GM12878 (cell line): ENCODE measurements at regions not wholly inside any gene's neighbourhood (a gene's known extent, or its start where the extent isn't known, plus 50 kb on each side); places are given as distances from the start of the nearest gene placed in this dataset.

Experiments
- ATAC-seq: fragments of 200-7000 bp; cut with Tn5 transposase; 3 replicates; pipeline ENCODE4 v1.9.1; 2020; ENCODE audit warnings: mild to moderate bottlenecking, moderate library complexity
- BruUV-seq: library from RNA; stranded (reverse); fragments of 400-500 nt; replicated peaks from 2 replicates; lab custom pipeline; 2021; lab: Mats Ljungman, UMichigan
- CTCF ChIA-PET: fragments of 300-600 bp; sonication (Branson Sonifier 250); formaldehyde crosslinking; extraction: SDS; loops from one replicate; lab custom pipeline; 2021; ENCODE audit warnings: inconsistent platforms; lab: Yijun Ruan, JAX
- POLR2A ChIA-PET: fragments of 350-600 bp; formaldehyde crosslinking; extraction: SDS; loops from one replicate; lab custom pipeline; 2021; ENCODE audit warnings: inconsistent platforms; lab: Charles Lee
- RAD21 ChIA-PET: fragments of 300-600 bp; sonication (Branson Sonifier 250); formaldehyde crosslinking; loops from one replicate; lab custom pipeline; 2023; ENCODE audit warnings: antibody characterized with exemption; ENCODE audit not compliant: unreplicated experiment; lab: Charles Lee
- SMC1A ChIA-PET: fragments of 300-600 bp; sonication (Branson Sonifier 250); formaldehyde crosslinking; loops from one replicate; lab custom pipeline; 2023; ENCODE audit not compliant: unreplicated experiment, uncharacterized antibody; lab: Charles Lee
- DNase-seq: peaks from one replicate; pipeline ENCODE4 v3.0.0-alpha.2; 2011; ENCODE audit warnings: low read depth, low spot score
- FAIRE-seq: peaks from 3 replicates; lab custom pipeline; 2011; peaks lifted over from hg19 to GRCh38; lab: Jason Lieb, UNC
- H2AFZ ChIP-seq: 2 replicates; pipeline ENCODE4 v1.6.0; 2011; ENCODE audit warnings: low read depth, low read length, control low read depth; ENCODE audit not compliant: control insufficient read depth
- H3K27ac ChIP-seq: 2 replicates; pipeline ENCODE4 v1.5.1; 2011; ENCODE audit warnings: control low read depth; ENCODE audit not compliant: control insufficient read depth, insufficient read depth
- H3K27me3 ChIP-seq, 2 experiments: replicated peaks in 1 of 2; 2 replicates each; pipeline versions ENCODE4 v1.6.0 to v1.6.1; 2011; ENCODE audit warnings: low read length in 1 of 2; ENCODE audit not compliant: control insufficient read depth in 2 of 2, insufficient read depth in 2 of 2
- H3K36me3 ChIP-seq, 2 experiments: 2 replicates each; pipeline ENCODE4 v1.5.1; 2011; ENCODE audit warnings: low read length in 1 of 2; ENCODE audit not compliant: control insufficient read depth in 2 of 2, insufficient read depth in 2 of 2
- H3K4me1 ChIP-seq: 2 replicates; pipeline ENCODE4 v1.6.1; 2011; ENCODE audit warnings: mild to moderate bottlenecking, low read length, moderate library complexity, mixed read lengths; ENCODE audit not compliant: control insufficient read depth, insufficient read depth
- H3K4me2 ChIP-seq: 2 replicates; pipeline ENCODE4 v1.6.0; 2011; ENCODE audit warnings: control low read depth; ENCODE audit not compliant: control insufficient read depth, insufficient read depth
- H3K4me3 ChIP-seq: fragments of 200-600 bp; sonication (generic); 2 replicates; pipeline ENCODE4 v1.5.1; 2016
- H3K79me2 ChIP-seq: 2 replicates; pipeline ENCODE4 v1.6.0; 2011; ENCODE audit warnings: low read length; ENCODE audit not compliant: control insufficient read depth, insufficient read depth
- H3K9ac ChIP-seq: 2 replicates; pipeline ENCODE4 v1.8.0; 2011; ENCODE audit warnings: low read length, control low read depth, mixed read lengths; ENCODE audit not compliant: control insufficient read depth, insufficient read depth
- H3K9me3 ChIP-seq: replicated peaks from 3 replicates; pipeline ENCODE4 v1.5.1; 2011; ENCODE audit warnings: mild to moderate bottlenecking, low read length; ENCODE audit not compliant: control insufficient read depth, insufficient read depth
- H4K20me1 ChIP-seq: 2 replicates; pipeline ENCODE4 v1.6.0; 2011; ENCODE audit not compliant: control insufficient read depth, insufficient read depth
- FOXK2 ChIP-seq: fragments of 450-650 bp; IDR thresholded peaks from 2 replicates; pipeline ENCODE4 v1.6.1; 2017; ENCODE audit warnings: mild to moderate bottlenecking, moderate library complexity
- IKZF2 ChIP-seq, 2 experiments: fragments of 450-650 bp; IDR thresholded peaks; 2 replicates each; pipeline ENCODE4 v1.6.1; 2017; ENCODE audit warnings: mild to moderate bottlenecking in 2 of 2, moderate library complexity in 2 of 2
- MTA3 ChIP-seq: IDR thresholded peaks from 2 replicates; pipeline ENCODE4 v1.6.1; 2012; ENCODE audit warnings: low read length, inconsistent platforms, borderline replicate concordance
- SMARCA5 ChIP-seq: fragments of 450-650 bp; IDR thresholded peaks from 2 replicates; pipeline ENCODE4 v1.6.1; 2017; ENCODE audit warnings: mild to moderate bottlenecking
- WGBS: methylation state at CpG from one replicate; pipeline ENCODE4 v1.1.6; 2016; ENCODE audit warnings: low lambda C conversion rate; ENCODE audit not compliant: insufficient replicate concordance, insufficient coverage; ENCODE audit errors: missing lambda C conversion rate; 5-methylcytosine and 5-hydroxymethylcytosine counted together
- in situ Hi-C: fragments of 300-500 bp; cut with MboI; formaldehyde crosslinking; loops from 9 replicates; pipeline ENCODE4 v1.14.3; 2018; ENCODE audit warnings: mixed read lengths
- intact Hi-C: fragments of 100-400 bp; cut with micrococcal nuclease; formaldehyde crosslinking; loops from one replicate; pipeline ENCODE4 v1.14.2; 2022; ENCODE audit not compliant: unreplicated experiment
- TF ChIP-seq, protein P1 (sequence below): fragments of 450-650 bp; formaldehyde crosslinking; IDR thresholded peaks from 2 replicates; pipeline ENCODE4 v1.5.0; 2022; ENCODE audit warnings: mild to moderate bottlenecking, missing genetic modification characterization

DNA sequence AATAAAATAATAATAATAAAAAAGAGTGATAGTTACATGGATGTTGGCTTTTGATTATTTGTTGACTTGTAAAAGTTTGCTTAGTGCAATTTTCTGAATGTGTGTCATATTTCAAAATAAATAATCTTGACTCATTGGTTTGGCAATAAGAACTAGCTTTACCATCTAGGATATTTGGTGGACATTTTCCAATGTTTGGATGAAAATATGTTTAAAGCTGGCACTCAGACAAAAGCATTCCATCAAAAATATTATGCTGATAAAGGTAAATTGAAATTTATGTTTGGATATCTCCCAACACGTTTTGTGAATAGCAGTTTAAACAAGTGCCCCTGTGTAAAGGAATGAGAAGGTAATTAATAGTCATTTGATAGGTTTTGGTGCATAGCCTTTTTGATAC is 62.5 kb upstream of the KCNMA1 start:
- H3K4me1 ChIP-seq: peaks cover 5% of the 10 kb centered on the region
- TF ChIP-seq SMARCA5: no peak
- TF ChIP-seq IKZF2 (IDR thresholded peaks at IDR 0.05): no peak
- no peak for TF ChIP-seq MTA3
- TF ChIP-seq FOXK2: no peak
- TF ChIP-seq, protein P1, sequence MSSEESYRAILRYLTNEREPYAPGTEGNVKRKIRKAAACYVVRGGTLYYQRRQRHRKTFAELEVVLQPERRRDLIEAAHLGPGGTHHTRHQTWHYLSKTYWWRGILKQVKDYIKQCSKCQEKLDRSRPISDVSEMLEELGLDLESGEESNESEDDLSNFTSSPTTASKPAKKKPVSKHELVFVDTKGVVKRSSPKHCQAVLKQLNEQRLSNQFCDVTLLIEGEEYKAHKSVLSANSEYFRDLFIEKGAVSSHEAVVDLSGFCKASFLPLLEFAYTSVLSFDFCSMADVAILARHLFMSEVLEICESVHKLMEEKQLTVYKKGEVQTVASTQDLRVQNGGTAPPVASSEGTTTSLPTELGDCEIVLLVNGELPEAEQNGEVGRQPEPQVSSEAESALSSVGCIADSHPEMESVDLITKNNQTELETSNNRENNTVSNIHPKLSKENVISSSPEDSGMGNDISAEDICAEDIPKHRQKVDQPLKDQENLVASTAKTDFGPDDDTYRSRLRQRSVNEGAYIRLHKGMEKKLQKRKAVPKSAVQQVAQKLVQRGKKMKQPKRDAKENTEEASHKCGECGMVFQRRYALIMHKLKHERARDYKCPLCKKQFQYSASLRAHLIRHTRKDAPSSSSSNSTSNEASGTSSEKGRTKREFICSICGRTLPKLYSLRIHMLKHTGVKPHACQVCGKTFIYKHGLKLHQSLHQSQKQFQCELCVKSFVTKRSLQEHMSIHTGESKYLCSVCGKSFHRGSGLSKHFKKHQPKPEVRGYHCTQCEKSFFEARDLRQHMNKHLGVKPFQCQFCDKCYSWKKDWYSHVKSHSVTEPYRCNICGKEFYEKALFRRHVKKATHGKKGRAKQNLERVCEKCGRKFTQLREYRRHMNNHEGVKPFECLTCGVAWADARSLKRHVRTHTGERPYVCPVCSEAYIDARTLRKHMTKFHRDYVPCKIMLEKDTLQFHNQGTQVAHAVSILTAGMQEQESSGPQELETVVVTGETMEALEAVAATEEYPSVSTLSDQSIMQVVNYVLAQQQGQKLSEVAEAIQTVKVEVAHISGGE (CRISPR knock-in tag): no peak
- TF ChIP-seq, all 136 proteins: peak for 0
- POLR2A ChIA-PET: interaction anchor here (0.6 to 2.2 kb wide), 6 partner anchors 9 to 57 kb away, joined by 3 to 8 read pairs (median 4); no protein-coding TSS in a partner anchor
- no peak for DNase-seq
- in situ Hi-C loops: no loop called here
- Histone ChIP-seq H3K79me2 (no peaks in the 10 kb centered on the region), H3K27me3 (no peaks in the 10 kb centered on the region), H3K36me3 (peaks cover 0 to 2% of the 10 kb centered on the region in 2 experiments; a peak in 2 of 4 replicates), H2AFZ (no peak overlapping the region), H3K4me2 (no peak overlapping the region), H3K9me3 (peaks cover 2% of the 10 kb centered on the region; the same call in 1 of the 3 replicates), H3K4me3 (no peak overlapping the region), H4K20me1 (no peaks in the 10 kb centered on the region), H3K27ac (no peak overlapping the region), H3K9ac (no peak overlapping the region)
- RAD21 ChIA-PET: interaction anchor here (0.8 to 2.4 kb wide), 5 partner anchors 9 to 33 kb away, joined by 3 to 8 read pairs (median 3); no protein-coding TSS in a partner anchor
- intact Hi-C loops: no loop called here
- BruUV-seq: no TSS peak
- SMC1A ChIA-PET: interaction anchor here (1.1 to 6.7 kb wide), 9 partner anchors 9 to 444 kb away, joined by 3 to 59 read pairs (median 5); no protein-coding TSS in a partner anchor
- CTCF ChIA-PET: interaction anchor here (0.6 to 8.3 kb wide), 5 partner anchors 12 to 535 kb away, joined by 3 to 84 read pairs (median 4); no protein-coding TSS in a partner anchor
- ATAC-seq: no peak
- WGBS: 90% methylated on average over 1 of the region's 1 CpG
- FAIRE-seq: no peak
